ENCODE measurements at regions not wholly inside any gene's neighbourhood (a gene's known extent, or its start where the extent isn't known, plus 50 kb on each side); places are given as distances from the start of the nearest gene placed in this dataset.

- TF ChIP-seq POLR2A (IDR thresholded peaks at IDR 0.05; ENCODE audit: low read depth, low read length) (no peak), TAF1 (IDR thresholded peaks at IDR 0.05; ENCODE audit: low read depth, low read length) (no peak)
Observed at GRCh38 chr19:28221736-28222135, 991.2 kb downstream of the UQCRFS1 start.

All from GM12891 (cell line).